ENCODE measurements at regions not wholly inside any gene's neighbourhood (a gene's known extent, or its start where the extent isn't known, plus 50 kb on each side); places are given as distances from the start of the nearest gene placed in this dataset.

DNA sequence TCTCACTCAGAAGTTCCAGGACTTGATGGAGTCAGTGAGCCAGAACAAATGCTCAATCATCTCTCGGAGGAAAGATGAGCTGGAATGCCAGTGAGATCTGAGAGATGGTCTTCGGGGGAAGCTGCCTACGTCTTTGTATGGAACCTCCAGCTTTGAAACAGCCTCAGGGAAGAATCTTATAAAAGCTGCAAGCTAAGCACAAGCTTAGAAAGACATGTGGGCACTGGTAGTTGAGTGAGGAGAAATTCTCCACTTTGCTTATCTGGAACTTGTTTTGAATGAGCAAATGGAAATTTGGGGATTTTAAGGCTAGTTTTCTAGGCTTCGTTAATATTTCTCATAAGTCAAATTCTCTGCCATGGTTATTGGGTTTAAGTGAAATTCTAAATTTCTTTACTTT is 594.4 kb downstream of the QKI start:
- TF ChIP-seq CTCF (IDR thresholded peaks at IDR 0.05; ENCODE audit: insufficient read depth, low read length, poor library complexity, severe bottlenecking) (no peak), EZH2phosphoT487 (conservative IDR thresholded peaks at IDR 0.05; ENCODE audit: low read length) (no peak)
